WTC11 (cell line): ENCODE measurements at regions not wholly inside any gene's neighbourhood (a gene's known extent, or its start where the extent isn't known, plus 50 kb on each side); places are given as distances from the start of the nearest gene placed in this dataset.

Experiments
- ATAC-seq: fragments of 200-7000 bp; cut with Tn5 transposase; 2 replicates; pipeline ENCODE4 v1.10.0; 2021; ENCODE audit warnings: mild to moderate bottlenecking, moderate library complexity
- CTCF ChIA-PET: fragments of 300-600 bp; sonication (Branson Sonifier 250); formaldehyde crosslinking; loops from one replicate; lab custom pipeline; 2021; ENCODE audit warnings: antibody characterized with exemption; lab: Charles Lee
- POLR2A ChIA-PET: fragments of 350-600 bp; sonication (Branson Sonifier 250); formaldehyde crosslinking; loops from one replicate; lab custom pipeline; 2021; ENCODE audit warnings: antibody characterized with exemption; lab: Charles Lee
- DNase-seq: peaks from one replicate; pipeline ENCODE4 v3.0.0; 2021; ENCODE audit warnings: low spot score
- H3K27ac Mint-ChIP-seq: 2 replicates; pipeline ENCODE4 v1.8.0; 2021; ENCODE audit warnings: mixed read lengths
- H3K27me3 Mint-ChIP-seq: 2 replicates; pipeline ENCODE4 v1.8.0; 2021; ENCODE audit warnings: low read depth, mild to moderate bottlenecking, moderate library complexity, mixed read lengths
- H3K36me3 Mint-ChIP-seq: 2 replicates; pipeline ENCODE4 v1.8.0; 2021; ENCODE audit warnings: mixed read lengths
- H3K4me1 Mint-ChIP-seq: 2 replicates; pipeline ENCODE4 v1.8.0; 2022; ENCODE audit warnings: mixed read lengths
- H3K4me3 Mint-ChIP-seq: 2 replicates; pipeline ENCODE4 v1.8.0; 2021; ENCODE audit warnings: mild to moderate bottlenecking, moderate library complexity, mixed read lengths
- H3K9me3 Mint-ChIP-seq: 2 replicates; pipeline ENCODE4 v1.8.0; 2021; ENCODE audit warnings: mixed read lengths
- ATF1 ChIP-seq: sonication (generic); formaldehyde crosslinking; IDR thresholded peaks from 2 replicates; pipeline ENCODE4 v1.8.1; 2023; ENCODE audit warnings: mild to moderate bottlenecking, moderate library complexity, missing genetic modification reagents
- CBFB ChIP-seq: sonication (generic); formaldehyde crosslinking; IDR thresholded peaks from 2 replicates; pipeline ENCODE4 v1.8.1; 2022; ENCODE audit warnings: mild to moderate bottlenecking, low read depth, missing genetic modification reagents
- CREB1 ChIP-seq: sonication (generic); formaldehyde crosslinking; IDR thresholded peaks from 2 replicates; pipeline ENCODE4 v1.8.0; 2023; ENCODE audit warnings: mild to moderate bottlenecking, missing genetic modification reagents
- CREM ChIP-seq: sonication (generic); formaldehyde crosslinking; IDR thresholded peaks from 2 replicates; pipeline ENCODE4 v1.8.1; 2022; ENCODE audit warnings: mild to moderate bottlenecking, missing genetic modification reagents, moderate library complexity
- FOXJ3 ChIP-seq: sonication (generic); formaldehyde crosslinking; IDR thresholded peaks from 2 replicates; pipeline ENCODE4 v1.9.0; 2021; ENCODE audit warnings: missing genetic modification reagents, mild to moderate bottlenecking, borderline replicate concordance
- GTF2I ChIP-seq: fragments of 250-450 bp; sonication (Bioruptor Pico); conservative IDR thresholded peaks from 2 replicates; pipeline ENCODE4 v1.4.0; 2021; ENCODE audit warnings: mild to moderate bottlenecking
- HMGA2 ChIP-seq: fragments of 250-450 bp; sonication (Bioruptor Pico); IDR thresholded peaks from 2 replicates; pipeline ENCODE4 v1.4.0; 2021; ENCODE audit warnings: mild to moderate bottlenecking, moderate library complexity
- NFATC4 ChIP-seq: fragments of 250-450 bp; sonication (Bioruptor Pico); IDR thresholded peaks from 2 replicates; pipeline ENCODE4 v1.9.0; 2021; ENCODE audit warnings: mild to moderate bottlenecking
- NFE2L1 ChIP-seq: sonication (generic); formaldehyde crosslinking; IDR thresholded peaks from 2 replicates; pipeline ENCODE4 v1.8.1; 2023; ENCODE audit warnings: missing genetic modification reagents
- NFYB ChIP-seq: sonication (generic); formaldehyde crosslinking; conservative IDR thresholded peaks from 2 replicates; pipeline ENCODE4 v1.8.0; 2022; ENCODE audit warnings: low read depth, missing genetic modification reagents
- OVOL2 ChIP-seq: fragments of 250-450 bp; sonication (Bioruptor Pico); IDR thresholded peaks from 2 replicates; pipeline ENCODE4 v1.9.0; 2021; ENCODE audit warnings: mild to moderate bottlenecking, borderline replicate concordance
- RORB ChIP-seq: fragments of 250-450 bp; sonication (Bioruptor Pico); IDR thresholded peaks from 2 replicates; pipeline ENCODE4 v1.9.0; 2021; ENCODE audit warnings: mild to moderate bottlenecking
- SMAD4 ChIP-seq: sonication (generic); formaldehyde crosslinking; IDR thresholded peaks from 2 replicates; pipeline ENCODE4 v1.8.0; 2022; ENCODE audit warnings: mild to moderate bottlenecking, missing genetic modification reagents
- SP1 ChIP-seq: sonication (generic); formaldehyde crosslinking; conservative IDR thresholded peaks from 2 replicates; pipeline ENCODE4 v1.8.1; 2022; ENCODE audit warnings: missing genetic modification reagents
- TP53 ChIP-seq: sonication (generic); formaldehyde crosslinking; IDR thresholded peaks from 2 replicates; pipeline ENCODE4 v1.8.1; 2023; ENCODE audit warnings: mild to moderate bottlenecking, missing genetic modification reagents
- ZNF416 ChIP-seq: fragments of 250-450 bp; sonication (Bioruptor Pico); IDR thresholded peaks from 2 replicates; pipeline ENCODE4 v1.9.0; 2021; ENCODE audit warnings: mild to moderate bottlenecking, inconsistent platforms
- TF ChIP-seq, protein P1 (sequence below): sonication (generic); formaldehyde crosslinking; conservative IDR thresholded peaks from 2 replicates; pipeline ENCODE4 v1.8.1; 2022; ENCODE audit warnings: mild to moderate bottlenecking, missing genetic modification reagents
- TF ChIP-seq, protein P2 (sequence below): sonication (generic); formaldehyde crosslinking; IDR thresholded peaks from 2 replicates; pipeline ENCODE4 v1.8.0; 2022; ENCODE audit warnings: mild to moderate bottlenecking, missing genetic modification reagents
- TF ChIP-seq, protein P3 (sequence below): fragments of 250-450 bp; sonication (Bioruptor Pico); IDR thresholded peaks from 2 replicates; pipeline ENCODE4 v1.9.0; 2021; ENCODE audit warnings: mild to moderate bottlenecking
- TF ChIP-seq, protein P4 (sequence below): sonication (generic); formaldehyde crosslinking; IDR thresholded peaks from 2 replicates; pipeline ENCODE4 v1.8.1; 2023; ENCODE audit warnings: mild to moderate bottlenecking, moderate library complexity, missing genetic modification reagents
- TF ChIP-seq, protein P5 (sequence below): fragments of 250-450 bp; sonication (Bioruptor Pico); IDR thresholded peaks from 2 replicates; pipeline ENCODE4 v1.9.0; 2021; ENCODE audit warnings: moderate library complexity, mild to moderate bottlenecking, inconsistent platforms, borderline replicate concordance
- TF ChIP-seq, protein P6 (sequence below): fragments of 250-450 bp; sonication (Bioruptor Pico); IDR thresholded peaks from 2 replicates; pipeline ENCODE4 v2.1.2; 2022; ENCODE audit warnings: mild to moderate bottlenecking, moderate library complexity
- TF ChIP-seq, protein P7 (sequence below): sonication (generic); formaldehyde crosslinking; IDR thresholded peaks from 2 replicates; pipeline ENCODE4 v1.8.1; 2023; ENCODE audit warnings: mild to moderate bottlenecking, missing genetic modification reagents, moderate library complexity
- TF ChIP-seq, protein P8 (sequence below): sonication (generic); formaldehyde crosslinking; IDR thresholded peaks from 2 replicates; pipeline ENCODE4 v1.8.0; 2023; ENCODE audit warnings: mild to moderate bottlenecking, missing genetic modification reagents

DNA sequence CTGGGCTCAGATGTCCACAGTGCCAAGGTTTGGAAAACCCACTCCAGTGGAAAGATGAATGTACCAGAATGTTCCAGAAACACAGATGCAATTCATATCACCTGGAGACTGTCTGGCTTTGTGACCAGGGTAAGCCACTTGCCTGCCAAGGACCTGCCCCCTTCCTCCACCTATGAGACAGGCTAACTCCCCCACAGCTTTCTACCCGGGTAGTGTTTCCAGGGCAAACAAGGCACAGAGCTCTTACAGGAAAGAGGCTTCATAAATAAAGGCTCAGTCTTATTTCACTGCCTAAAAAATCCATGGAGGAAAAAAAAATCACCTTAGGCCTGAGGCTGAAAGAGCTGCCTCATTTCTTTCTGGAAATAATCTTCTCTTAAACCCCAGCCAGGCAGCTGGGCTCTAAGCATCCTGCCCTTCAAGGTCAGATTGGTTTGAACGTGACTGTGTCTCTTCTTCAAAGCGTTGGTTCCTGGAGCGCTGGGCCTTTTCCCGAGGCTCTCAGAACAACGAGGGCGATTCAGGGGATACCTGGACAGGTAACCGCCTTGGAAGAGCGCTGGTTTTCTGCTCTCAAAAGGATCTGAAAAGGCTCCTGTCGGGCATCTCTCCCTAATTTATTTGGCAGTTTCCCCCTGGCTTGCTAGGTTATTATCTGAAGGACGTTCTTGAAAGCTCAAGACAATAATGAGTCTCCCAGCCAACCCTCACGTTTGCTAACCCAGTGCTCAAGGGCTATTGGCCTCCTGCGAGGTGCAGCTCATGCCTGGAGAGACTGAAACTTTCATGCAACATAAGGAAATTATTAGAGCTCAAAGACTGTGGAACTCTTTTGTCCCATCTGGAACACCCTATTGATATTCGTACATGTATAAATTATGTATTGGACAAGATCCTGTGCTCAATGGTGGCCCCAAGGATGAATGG lies 199.2 kb upstream of the PMEPA1 start:
- Mint-ChIP-seq H3K4me1 (no peaks in the 10 kb centered on the region), H3K4me3 (no peak overlapping the region), H3K27ac (no peak overlapping the region), H3K27me3 (no peaks in the 10 kb centered on the region; the same call in 1 of the 2 replicates), H3K9me3 (no peaks in the 10 kb centered on the region), H3K36me3 (no peaks in the 10 kb centered on the region)
- ChIA-PET POLR2A (no interaction called here), CTCF (no interaction called here)
- TF ChIP-seq, protein P1, sequence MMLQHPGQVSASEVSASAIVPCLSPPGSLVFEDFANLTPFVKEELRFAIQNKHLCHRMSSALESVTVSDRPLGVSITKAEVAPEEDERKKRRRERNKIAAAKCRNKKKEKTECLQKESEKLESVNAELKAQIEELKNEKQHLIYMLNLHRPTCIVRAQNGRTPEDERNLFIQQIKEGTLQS (CRISPR knock-in tag): no peak
- TF ChIP-seq, protein P2, sequence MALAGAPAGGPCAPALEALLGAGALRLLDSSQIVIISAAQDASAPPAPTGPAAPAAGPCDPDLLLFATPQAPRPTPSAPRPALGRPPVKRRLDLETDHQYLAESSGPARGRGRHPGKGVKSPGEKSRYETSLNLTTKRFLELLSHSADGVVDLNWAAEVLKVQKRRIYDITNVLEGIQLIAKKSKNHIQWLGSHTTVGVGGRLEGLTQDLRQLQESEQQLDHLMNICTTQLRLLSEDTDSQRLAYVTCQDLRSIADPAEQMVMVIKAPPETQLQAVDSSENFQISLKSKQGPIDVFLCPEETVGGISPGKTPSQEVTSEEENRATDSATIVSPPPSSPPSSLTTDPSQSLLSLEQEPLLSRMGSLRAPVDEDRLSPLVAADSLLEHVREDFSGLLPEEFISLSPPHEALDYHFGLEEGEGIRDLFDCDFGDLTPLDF (CRISPR knock-in tag): no peak
- TF ChIP-seq, protein P3, sequence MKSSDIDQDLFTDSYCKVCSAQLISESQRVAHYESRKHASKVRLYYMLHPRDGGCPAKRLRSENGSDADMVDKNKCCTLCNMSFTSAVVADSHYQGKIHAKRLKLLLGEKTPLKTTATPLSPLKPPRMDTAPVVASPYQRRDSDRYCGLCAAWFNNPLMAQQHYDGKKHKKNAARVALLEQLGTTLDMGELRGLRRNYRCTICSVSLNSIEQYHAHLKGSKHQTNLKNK (CRISPR knock-in tag): no peak
- no peak for TF ChIP-seq GTF2I
- TF ChIP-seq HMGA2: no peak
- TF ChIP-seq, protein P4, sequence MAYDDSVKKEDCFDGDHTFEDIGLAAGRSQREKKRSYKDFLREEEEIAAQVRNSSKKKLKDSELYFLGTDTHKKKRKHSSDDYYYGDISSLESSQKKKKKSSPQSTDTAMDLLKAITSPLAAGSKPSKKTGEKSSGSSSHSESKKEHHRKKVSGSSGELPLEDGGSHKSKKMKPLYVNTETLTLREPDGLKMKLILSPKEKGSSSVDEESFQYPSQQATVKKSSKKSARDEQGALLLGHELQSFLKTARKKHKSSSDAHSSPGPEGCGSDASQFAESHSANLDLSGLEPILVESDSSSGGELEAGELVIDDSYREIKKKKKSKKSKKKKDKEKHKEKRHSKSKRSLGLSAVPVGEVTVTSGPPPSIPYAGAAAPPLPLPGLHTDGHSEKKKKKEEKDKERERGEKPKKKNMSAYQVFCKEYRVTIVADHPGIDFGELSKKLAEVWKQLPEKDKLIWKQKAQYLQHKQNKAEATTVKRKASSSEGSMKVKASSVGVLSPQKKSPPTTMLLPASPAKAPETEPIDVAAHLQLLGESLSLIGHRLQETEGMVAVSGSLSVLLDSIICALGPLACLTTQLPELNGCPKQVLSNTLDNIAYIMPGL (CRISPR knock-in tag): no peak
- TF ChIP-seq, protein P5, sequence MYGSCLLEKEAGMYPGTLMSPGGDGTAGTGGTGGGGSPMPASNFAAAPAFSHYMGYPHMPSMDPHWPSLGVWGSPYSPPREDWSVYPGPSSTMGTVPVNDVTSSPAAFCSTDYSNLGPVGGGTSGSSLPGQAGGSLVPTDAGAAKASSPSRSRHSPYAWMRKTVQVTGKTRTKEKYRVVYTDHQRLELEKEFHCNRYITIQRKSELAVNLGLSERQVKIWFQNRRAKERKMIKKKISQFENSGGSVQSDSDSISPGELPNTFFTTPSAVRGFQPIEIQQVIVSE: no peak
- no peak for TF ChIP-seq NFATC4 (CRISPR knock-in tag)
- TF ChIP-seq, protein P6, sequence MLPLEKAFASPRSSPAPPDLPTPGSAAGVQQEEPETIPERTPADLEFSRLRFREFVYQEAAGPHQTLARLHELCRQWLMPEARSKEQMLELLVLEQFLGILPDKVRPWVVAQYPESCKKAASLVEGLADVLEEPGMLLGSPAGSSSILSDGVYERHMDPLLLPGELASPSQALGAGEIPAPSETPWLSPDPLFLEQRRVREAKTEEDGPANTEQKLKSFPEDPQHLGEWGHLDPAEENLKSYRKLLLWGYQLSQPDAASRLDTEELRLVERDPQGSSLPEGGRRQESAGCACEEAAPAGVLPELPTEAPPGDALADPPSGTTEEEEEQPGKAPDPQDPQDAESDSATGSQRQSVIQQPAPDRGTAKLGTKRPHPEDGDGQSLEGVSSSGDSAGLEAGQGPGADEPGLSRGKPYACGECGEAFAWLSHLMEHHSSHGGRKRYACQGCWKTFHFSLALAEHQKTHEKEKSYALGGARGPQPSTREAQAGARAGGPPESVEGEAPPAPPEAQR: no peak
- no peak for TF ChIP-seq NFYB (CRISPR knock-in tag)
- no peak for TF ChIP-seq OVOL2
- TF ChIP-seq TP53 (CRISPR knock-in tag): no peak
- no peak for TF ChIP-seq SMAD4
- no peak for TF ChIP-seq RORB
- TF ChIP-seq, protein P7, sequence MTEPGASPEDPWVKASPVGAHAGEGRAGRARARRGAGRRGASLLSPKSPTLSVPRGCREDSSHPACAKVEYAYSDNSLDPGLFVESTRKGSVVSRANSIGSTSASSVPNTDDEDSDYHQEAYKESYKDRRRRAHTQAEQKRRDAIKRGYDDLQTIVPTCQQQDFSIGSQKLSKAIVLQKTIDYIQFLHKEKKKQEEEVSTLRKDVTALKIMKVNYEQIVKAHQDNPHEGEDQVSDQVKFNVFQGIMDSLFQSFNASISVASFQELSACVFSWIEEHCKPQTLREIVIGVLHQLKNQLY (CRISPR knock-in tag): no peak
- DNase-seq (no peak), ATAC-seq (no peak)

DNA sequence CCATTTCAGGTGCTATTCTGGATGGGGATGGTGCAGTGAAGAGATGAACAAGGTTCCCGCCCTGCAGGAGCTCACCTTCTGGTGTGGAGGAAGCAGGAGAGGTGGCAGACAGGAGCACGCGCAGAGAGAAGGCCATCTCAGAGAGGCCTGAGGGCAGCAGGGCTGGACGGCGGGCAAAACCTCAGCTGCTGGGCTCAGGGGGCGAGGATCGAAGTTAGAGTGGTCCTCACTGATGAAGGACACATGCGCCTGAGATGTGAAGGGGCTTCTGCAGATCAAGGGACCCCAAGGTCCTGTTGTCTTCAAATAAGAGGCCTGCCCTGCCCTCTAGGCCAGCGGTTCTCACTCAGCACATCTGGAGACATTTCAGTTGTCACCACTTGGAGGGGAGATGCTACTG lies 198.4 kb upstream of the PMEPA1 start:
- POLR2A ChIA-PET: no interaction called here
- DNase-seq: no peak
- TF ChIP-seq ZNF416 (CRISPR knock-in tag) (no peak), FOXJ3 (CRISPR knock-in tag) (no peak), ATF1 (no peak), CBFB (CRISPR knock-in tag) (no peak), SP1 (no peak), GTF2I (no peak), NFE2L1 (CRISPR knock-in tag) (no peak), CREB1 (CRISPR knock-in tag) (no peak), CREM (no peak)
- TF ChIP-seq, protein P8, sequence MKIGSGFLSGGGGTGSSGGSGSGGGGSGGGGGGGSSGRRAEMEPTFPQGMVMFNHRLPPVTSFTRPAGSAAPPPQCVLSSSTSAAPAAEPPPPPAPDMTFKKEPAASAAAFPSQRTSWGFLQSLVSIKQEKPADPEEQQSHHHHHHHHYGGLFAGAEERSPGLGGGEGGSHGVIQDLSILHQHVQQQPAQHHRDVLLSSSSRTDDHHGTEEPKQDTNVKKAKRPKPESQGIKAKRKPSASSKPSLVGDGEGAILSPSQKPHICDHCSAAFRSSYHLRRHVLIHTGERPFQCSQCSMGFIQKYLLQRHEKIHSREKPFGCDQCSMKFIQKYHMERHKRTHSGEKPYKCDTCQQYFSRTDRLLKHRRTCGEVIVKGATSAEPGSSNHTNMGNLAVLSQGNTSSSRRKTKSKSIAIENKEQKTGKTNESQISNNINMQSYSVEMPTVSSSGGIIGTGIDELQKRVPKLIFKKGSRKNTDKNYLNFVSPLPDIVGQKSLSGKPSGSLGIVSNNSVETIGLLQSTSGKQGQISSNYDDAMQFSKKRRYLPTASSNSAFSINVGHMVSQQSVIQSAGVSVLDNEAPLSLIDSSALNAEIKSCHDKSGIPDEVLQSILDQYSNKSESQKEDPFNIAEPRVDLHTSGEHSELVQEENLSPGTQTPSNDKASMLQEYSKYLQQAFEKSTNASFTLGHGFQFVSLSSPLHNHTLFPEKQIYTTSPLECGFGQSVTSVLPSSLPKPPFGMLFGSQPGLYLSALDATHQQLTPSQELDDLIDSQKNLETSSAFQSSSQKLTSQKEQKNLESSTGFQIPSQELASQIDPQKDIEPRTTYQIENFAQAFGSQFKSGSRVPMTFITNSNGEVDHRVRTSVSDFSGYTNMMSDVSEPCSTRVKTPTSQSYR (CRISPR knock-in tag): no peak

More for the DNA sequence above, 198.4 kb upstream of the PMEPA1 start:
- Mint-ChIP-seq H3K4me1 (no peaks in the 10 kb centered on the region), H3K36me3 (no peaks in the 10 kb centered on the region), H3K4me3 (no peak overlapping the region), H3K9me3 (no peaks in the 10 kb centered on the region), H3K27me3 (no peaks in the 10 kb centered on the region), H3K27ac (no peak overlapping the region)
- no peak for ATAC-seq
- CTCF ChIA-PET: no interaction called here
